OCI-LY1 (cell line): ENCODE measurements at regions not wholly inside any gene's neighbourhood (a gene's known extent, or its start where the extent isn't known, plus 50 kb on each side); places are given as distances from the start of the nearest gene placed in this dataset.

Experiments used
- H2AFZ ChIP-seq: fragments of 200-600 bp; sonication (generic), shearing (Covaris generic); 2 replicates; pipeline ENCODE4 v1.6.0; 2014; ENCODE audit warnings: antibody characterized with exemption, mild to moderate bottlenecking, low read length
- H3F3A ChIP-seq: fragments of 200-600 bp; sonication (generic), shearing (Covaris generic); 2 replicates; pipeline ENCODE4 v1.6.0; 2014; ENCODE audit warnings: mild to moderate bottlenecking, antibody characterized with exemption, low read length, moderate library complexity; ENCODE audit not compliant: insufficient read depth
- H3K27ac ChIP-seq: fragments of 200-600 bp; sonication (generic); 2 replicates; pipeline ENCODE4 v1.5.1; 2014; ENCODE audit warnings: low read length, mixed run types, mild to moderate bottlenecking, low read depth; ENCODE audit not compliant: poor library complexity, severe bottlenecking
- H3K27me3 ChIP-seq: fragments of 200-600 bp; sonication (generic); 2 replicates; pipeline ENCODE4 v1.6.0; 2014; ENCODE audit warnings: antibody characterized with exemption, mild to moderate bottlenecking, low read length, moderate library complexity; ENCODE audit not compliant: insufficient read depth
- H3K36me3 ChIP-seq: fragments of 200-600 bp; sonication (generic); 2 replicates; pipeline ENCODE4 v1.6.1; 2014; ENCODE audit warnings: mild to moderate bottlenecking, antibody characterized with exemption, low read length, moderate library complexity, mixed read lengths; ENCODE audit not compliant: insufficient read depth
- H3K4me1 ChIP-seq: fragments of 200-600 bp; sonication (generic); 2 replicates; pipeline ENCODE4 v1.5.1; 2014; ENCODE audit warnings: mild to moderate bottlenecking, low read length, moderate library complexity; ENCODE audit not compliant: insufficient read depth, severe bottlenecking
- H3K4me2 ChIP-seq: fragments of 200-600 bp; sonication (generic), shearing (Covaris generic); 2 replicates; pipeline ENCODE4 v1.6.1; 2014; ENCODE audit warnings: low read length
- H3K4me3 ChIP-seq: fragments of 200-600 bp; sonication (generic); 2 replicates; pipeline ENCODE4 v1.5.1; 2014; ENCODE audit warnings: low read length, low read depth, mild to moderate bottlenecking, mixed read lengths; ENCODE audit not compliant: poor library complexity, severe bottlenecking
- H3K79me2 ChIP-seq: fragments of 200-600 bp; shearing (Covaris generic); 2 replicates; pipeline ENCODE4 v1.6.1; 2016; ENCODE audit warnings: mixed run types, low read length, mixed read lengths; ENCODE audit not compliant: insufficient read depth
- H3K9ac ChIP-seq: fragments of 200-600 bp; sonication (generic), shearing (Covaris generic); 2 replicates; pipeline ENCODE4 v1.6.1; 2014; ENCODE audit warnings: mild to moderate bottlenecking, low read length, mixed read lengths
- H3K9me2 ChIP-seq: fragments of 200-600 bp; sonication (generic), shearing (Covaris generic); 2 replicates; pipeline ENCODE4 v1.6.1; 2014; ENCODE audit warnings: low read depth, mild to moderate bottlenecking, low read length, mixed read lengths
- H3K9me3 ChIP-seq: fragments of 200-600 bp; shearing (Covaris generic); 2 replicates; pipeline ENCODE4 v1.6.1; 2014; ENCODE audit warnings: low read length, mixed read lengths
- H4K20me1 ChIP-seq: fragments of 200-600 bp; sonication (generic), shearing (Covaris generic); 2 replicates; pipeline ENCODE4 v1.6.0; 2016; ENCODE audit warnings: mild to moderate bottlenecking, low read length; ENCODE audit not compliant: insufficient read depth
- EZH2 ChIP-seq: fragments of 200-600 bp; sonication (generic), shearing (Covaris generic); IDR thresholded peaks from 2 replicates; pipeline ENCODE4 v1.8.0; 2017; ENCODE audit warnings: borderline replicate concordance, mixed run types, mild to moderate bottlenecking, antibody characterized with exemption, low read length, moderate library complexity, mixed read lengths
- TF ChIP-seq, protein P1 (sequence below): fragments of 200-600 bp; sonication (generic), shearing (Covaris generic); IDR thresholded peaks from 2 replicates; pipeline ENCODE4 v1.5.1; 2017; ENCODE audit warnings: mild to moderate bottlenecking, antibody characterized with exemption, low read length, moderate library complexity, mixed read lengths

DNA sequence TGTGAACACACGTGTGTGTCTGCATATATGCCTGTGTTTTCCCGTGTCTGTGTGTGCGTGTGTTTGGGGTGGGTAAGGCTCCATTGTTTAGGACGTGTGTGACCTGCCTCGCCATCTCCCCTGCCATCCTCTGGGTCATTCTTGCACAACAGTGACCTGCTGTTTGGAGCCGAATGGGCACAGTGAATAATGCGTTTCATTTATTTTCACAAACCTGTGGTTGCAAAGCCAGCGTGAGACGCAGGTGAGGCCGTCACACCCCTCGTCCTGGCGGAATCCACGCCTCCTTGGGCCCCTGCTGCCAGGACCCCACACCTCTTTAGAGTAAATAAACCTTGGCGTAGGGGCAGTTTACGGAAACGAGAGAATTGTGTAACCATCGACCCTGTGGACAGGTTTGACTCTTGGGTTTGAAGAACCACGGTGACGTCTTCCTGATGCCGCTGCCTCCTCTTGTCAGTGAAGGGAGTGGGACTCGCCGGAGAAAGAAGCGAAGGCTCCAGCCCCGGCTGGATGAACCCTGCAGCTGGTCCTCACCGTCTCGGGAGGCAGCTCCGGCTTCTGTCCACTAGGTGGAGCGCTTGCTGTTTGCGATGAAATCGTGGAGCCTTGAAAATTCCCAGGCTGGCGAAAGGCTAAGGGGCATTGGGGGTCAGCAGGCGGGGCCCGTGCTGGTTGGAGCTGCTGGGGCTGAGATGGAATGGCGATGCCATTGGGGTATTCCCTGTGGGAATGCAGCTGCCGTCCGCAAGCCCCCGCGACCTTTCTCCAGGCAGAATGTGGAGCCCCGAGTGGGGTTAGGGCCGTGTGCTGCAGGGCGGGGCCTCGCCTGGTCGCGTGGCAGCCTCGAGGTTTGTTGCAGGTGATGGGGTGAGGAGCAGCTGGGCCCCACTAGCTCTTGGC lies 81.1 kb downstream of the RTP5 start:
- Histone ChIP-seq H3K79me2 (no peaks in the 10 kb centered on the region), H3K9me2 (no peaks in the 10 kb centered on the region), H4K20me1 (no peaks in the 10 kb centered on the region), H3K4me1 (no peaks in the 10 kb centered on the region), H3F3A (no peaks in the 10 kb centered on the region), H3K4me2 (no peak overlapping the region), H3K9me3 (no peaks in the 10 kb centered on the region), H2AFZ (no peak overlapping the region), H3K9ac (no peak overlapping the region), H3K4me3 (no peak overlapping the region), H3K36me3 (no peaks in the 10 kb centered on the region), H3K27me3 (no peaks in the 10 kb centered on the region), H3K27ac (no peak overlapping the region)
- TF ChIP-seq, protein P1, sequence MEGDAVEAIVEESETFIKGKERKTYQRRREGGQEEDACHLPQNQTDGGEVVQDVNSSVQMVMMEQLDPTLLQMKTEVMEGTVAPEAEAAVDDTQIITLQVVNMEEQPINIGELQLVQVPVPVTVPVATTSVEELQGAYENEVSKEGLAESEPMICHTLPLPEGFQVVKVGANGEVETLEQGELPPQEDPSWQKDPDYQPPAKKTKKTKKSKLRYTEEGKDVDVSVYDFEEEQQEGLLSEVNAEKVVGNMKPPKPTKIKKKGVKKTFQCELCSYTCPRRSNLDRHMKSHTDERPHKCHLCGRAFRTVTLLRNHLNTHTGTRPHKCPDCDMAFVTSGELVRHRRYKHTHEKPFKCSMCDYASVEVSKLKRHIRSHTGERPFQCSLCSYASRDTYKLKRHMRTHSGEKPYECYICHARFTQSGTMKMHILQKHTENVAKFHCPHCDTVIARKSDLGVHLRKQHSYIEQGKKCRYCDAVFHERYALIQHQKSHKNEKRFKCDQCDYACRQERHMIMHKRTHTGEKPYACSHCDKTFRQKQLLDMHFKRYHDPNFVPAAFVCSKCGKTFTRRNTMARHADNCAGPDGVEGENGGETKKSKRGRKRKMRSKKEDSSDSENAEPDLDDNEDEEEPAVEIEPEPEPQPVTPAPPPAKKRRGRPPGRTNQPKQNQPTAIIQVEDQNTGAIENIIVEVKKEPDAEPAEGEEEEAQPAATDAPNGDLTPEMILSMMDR = peak; percentile 64
- no peak for TF ChIP-seq EZH2

DNA sequence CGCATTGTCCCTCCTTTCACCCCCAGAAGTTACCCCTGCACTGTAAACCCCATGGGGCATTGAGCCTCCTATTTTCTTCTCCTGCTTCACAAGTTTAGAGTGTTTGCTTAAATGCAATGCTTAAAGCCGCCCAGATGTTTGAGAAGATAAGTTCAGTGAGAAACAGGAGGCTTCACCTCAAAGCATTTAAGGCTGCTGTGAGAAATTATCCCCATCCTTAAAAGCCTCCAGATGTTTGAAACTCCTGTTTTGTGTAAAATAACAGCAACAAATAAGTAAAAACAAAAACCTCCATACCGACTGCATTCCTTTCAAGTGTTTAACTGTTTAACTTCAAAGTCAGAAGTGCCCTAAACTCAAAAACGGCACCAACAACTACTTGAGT lies 81.8 kb downstream of the RTP5 start:
- Histone ChIP-seq H3K27me3 (no peaks in the 10 kb centered on the region), H3K9me3 (no peaks in the 10 kb centered on the region), H3F3A (no peaks in the 10 kb centered on the region), H3K4me3 (no peak overlapping the region), H3K79me2 (no peaks in the 10 kb centered on the region), H3K9me2 (no peaks in the 10 kb centered on the region), H4K20me1 (no peaks in the 10 kb centered on the region), H3K4me2 (no peak overlapping the region), H3K36me3 (no peaks in the 10 kb centered on the region), H3K9ac (no peak overlapping the region), H3K4me1 (no peaks in the 10 kb centered on the region), H2AFZ (no peak overlapping the region), H3K27ac (no peak overlapping the region)
- TF ChIP-seq, protein P1 = no peak
- no peak for TF ChIP-seq EZH2

DNA sequence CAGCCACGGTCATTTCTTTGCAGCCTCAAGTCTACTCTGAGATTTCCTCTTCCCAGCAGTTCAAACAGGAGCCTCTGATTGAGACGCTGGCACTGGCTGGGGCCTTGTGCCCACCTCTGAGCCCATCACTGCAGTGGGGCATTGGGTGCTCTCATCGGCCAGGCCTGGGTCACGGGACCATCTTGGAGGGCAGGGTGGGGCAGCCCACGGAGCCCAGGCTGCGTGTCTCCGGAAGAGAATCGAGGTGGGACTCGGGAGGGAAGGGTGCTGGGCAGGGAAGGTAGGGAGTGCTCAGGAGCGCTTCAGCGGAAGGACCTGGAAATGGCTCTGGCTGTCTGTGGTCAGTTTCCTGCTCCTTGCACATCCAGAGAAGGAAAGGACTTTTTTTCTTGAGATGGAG lies 82.4 kb downstream of the RTP5 start:
- no peaks in the 10 kb centered on the region for H3K27me3 ChIP-seq
- no peaks in the 10 kb centered on the region for H3K9me3 ChIP-seq
- no peak for TF ChIP-seq EZH2
- TF ChIP-seq, protein P1 = no peak
- H3F3A ChIP-seq = no peaks in the 10 kb centered on the region
- H3K4me1 ChIP-seq = no peaks in the 10 kb centered on the region
- no peak overlapping the region for H2AFZ ChIP-seq
- H4K20me1 ChIP-seq = no peaks in the 10 kb centered on the region
- H3K4me3 ChIP-seq = no peak overlapping the region
- no peak overlapping the region for H3K27ac ChIP-seq
- H3K36me3 ChIP-seq = no peaks in the 10 kb centered on the region
- no peak overlapping the region for H3K9ac ChIP-seq
- no peaks in the 10 kb centered on the region for H3K9me2 ChIP-seq
- H3K79me2 ChIP-seq = no peaks in the 10 kb centered on the region
- no peak overlapping the region for H3K4me2 ChIP-seq
